SK-N-SH (cell line): ENCODE measurements at regions not wholly inside any gene's neighbourhood (a gene's known extent, or its start where the extent isn't known, plus 50 kb on each side); places are given as distances from the start of the nearest gene placed in this dataset.

Experiments used
- CTCF ChIA-PET: fragments of 300-600, 350-600 bp; formaldehyde crosslinking; extraction: SDS; loops from one replicate; lab custom pipeline; 2021; lab: Yijun Ruan, JAX
- POLR2A ChIA-PET: fragments of 350-600 bp; sonication (Branson Sonifier 250); formaldehyde crosslinking; extraction: SDS; loops from one replicate; lab custom pipeline; 2020; ENCODE audit warnings: antibody characterized with exemption, inconsistent platforms; lab: Yijun Ruan, JAX
- DNase-seq: peaks from one replicate; pipeline ENCODE4 v3.0.0; 2012
- H2AFZ ChIP-seq: fragments of 200-600 bp; sonication (generic); 2 replicates; pipeline ENCODE4 v1.8.1; 2016; ENCODE audit warnings: antibody characterized with exemption, mild to moderate bottlenecking, low read depth
- H3F3A ChIP-seq: fragments of 200-600 bp; sonication (generic); replicated peaks from 2 replicates; pipeline ENCODE3; 2016; ENCODE audit warnings: antibody characterized with exemption, mild to moderate bottlenecking; ENCODE audit not compliant: insufficient read depth
- H3K27ac ChIP-seq, 2 experiments: fragments of 200-500 bp in 1 of 2; fragments of 200-600 bp in 1 of 2; sonication (Bioruptor generic) in 1 of 2; sonication (generic), shearing (Covaris generic) in 1 of 2; 2 replicates each; pipeline versions ENCODE4 v1.5.1 to v1.6.1; 2014 to 2016; ENCODE audit warnings: low read depth in 2 of 2, inconsistent platforms in 1 of 2, low read length in 1 of 2, mild to moderate bottlenecking in 1 of 2, mixed read lengths in 1 of 2
- H3K27me3 ChIP-seq: fragments of 200-600 bp; sonication (generic), shearing (Covaris generic); 2 replicates; pipeline ENCODE4 v1.6.1; 2016; ENCODE audit warnings: mixed run types; ENCODE audit not compliant: insufficient read depth
- H3K36me3 ChIP-seq, 2 experiments: fragments of 200-500 bp in 1 of 2; fragments of 200-600 bp in 1 of 2; sonication (Bioruptor generic) in 1 of 2; sonication (generic) in 1 of 2; replicated peaks in 1 of 2; 2 replicates each; pipeline versions ENCODE3 to v1.5.1; 2014 to 2016; ENCODE audit warnings: low read length in 1 of 2, mild to moderate bottlenecking in 1 of 2; ENCODE audit not compliant: insufficient read depth in 2 of 2, control insufficient read depth in 1 of 2
- H3K4me1 ChIP-seq, 2 experiments: fragments of 200-500 bp in 1 of 2; fragments of 200-600 bp in 1 of 2; sonication (Bioruptor generic) in 1 of 2; sonication (generic), shearing (Covaris generic) in 1 of 2; 2 replicates each; pipeline versions ENCODE4 v1.5.1 to v1.6.1; 2014 to 2016; ENCODE audit warnings: low read depth in 1 of 2, low read length in 1 of 2, mixed run types in 1 of 2; ENCODE audit not compliant: insufficient read depth in 2 of 2, control insufficient read depth in 1 of 2
- H3K4me2 ChIP-seq: fragments of 200-600 bp; sonication (generic), shearing (Covaris generic); 2 replicates; pipeline ENCODE4 v1.6.1; 2017; ENCODE audit warnings: mixed run types
- H3K4me3 ChIP-seq, 2 experiments: fragments of 200-500 bp in 1 of 2; fragments of 200-600 bp in 1 of 2; sonication (Bioruptor generic) in 1 of 2; sonication (generic), shearing (Covaris generic) in 1 of 2; 2 replicates each; pipeline versions ENCODE4 v1.5.1 to v1.8.1; 2014 to 2016; ENCODE audit warnings: low read depth in 2 of 2, inconsistent platforms in 1 of 2, low read length in 1 of 2, mild to moderate bottlenecking in 1 of 2, mixed read lengths in 1 of 2, moderate library complexity in 1 of 2
- H3K79me2 ChIP-seq: fragments of 200-600 bp; sonication (generic); 2 replicates; pipeline ENCODE4 v1.8.1; 2017; ENCODE audit warnings: mild to moderate bottlenecking; ENCODE audit not compliant: insufficient read depth
- H3K9ac ChIP-seq: fragments of 200-600 bp; sonication (generic); 2 replicates; pipeline ENCODE4 v1.6.1; 2017; ENCODE audit warnings: mixed run types
- H3K9me2 ChIP-seq: fragments of 200-600 bp; sonication (generic); 2 replicates; pipeline ENCODE4 v1.6.1; 2017; ENCODE audit warnings: mixed run types
- H3K9me3 ChIP-seq: fragments of 200-600 bp; sonication (generic); 2 replicates; pipeline ENCODE4 v1.6.1; 2017; ENCODE audit warnings: mixed run types, mild to moderate bottlenecking, moderate library complexity
- H4K20me1 ChIP-seq: fragments of 200-600 bp; sonication (generic); 2 replicates; pipeline ENCODE4 v1.6.1; 2017; ENCODE audit warnings: mild to moderate bottlenecking, mixed run types; ENCODE audit not compliant: insufficient read depth
- CHD2 ChIP-seq: fragments of 150-350 bp; IDR thresholded peaks from 2 replicates; pipeline ENCODE4 v1.6.1; 2018; ENCODE audit warnings: low read length; ENCODE audit not compliant: partially characterized antibody
- CTCF ChIP-seq: fragments of 200-600 bp; sonication (generic); IDR thresholded peaks from 2 replicates; pipeline ENCODE4 v1.6.1; 2017; ENCODE audit warnings: antibody characterized with exemption, mild to moderate bottlenecking, moderate library complexity
- ELF1 ChIP-seq: IDR thresholded peaks from 2 replicates; pipeline ENCODE4 v1.4.0; 2012
- EP300 ChIP-seq, 2 experiments: IDR thresholded peaks; 2 replicates each; pipeline versions ENCODE4 v1.4.0 to v1.6.1; 2012; ENCODE audit warnings: borderline replicate concordance in 1 of 2, low read depth in 1 of 2, low read length in 1 of 2
- EZH2phosphoT487 ChIP-seq: fragments of 200-600 bp; sonication (generic); IDR thresholded peaks from 2 replicates; pipeline ENCODE4 v1.6.1; 2017; ENCODE audit warnings: low read depth, mixed run types, mild to moderate bottlenecking, antibody characterized with exemption, moderate library complexity, borderline replicate concordance
- FOSL2 ChIP-seq: IDR thresholded peaks from 2 replicates; pipeline ENCODE4 v1.4.0; 2012; ENCODE audit warnings: low read depth, mild to moderate bottlenecking, moderate library complexity, borderline replicate concordance
- GABPA ChIP-seq: IDR thresholded peaks from 2 replicates; pipeline ENCODE4 v1.4.0; 2012; ENCODE audit warnings: low read depth, mild to moderate bottlenecking
- IRF3 ChIP-seq: fragments of 150-350 bp; IDR thresholded peaks from 2 replicates; pipeline ENCODE4 v1.6.1; 2016; ENCODE audit warnings: mild to moderate bottlenecking, low read depth, low read length
- JUND ChIP-seq: IDR thresholded peaks from 2 replicates; pipeline ENCODE4 v1.4.0; 2012
- MEF2A ChIP-seq: IDR thresholded peaks from 2 replicates; pipeline ENCODE4 v1.4.0; 2012; ENCODE audit warnings: low read depth, borderline replicate concordance
- NFIC ChIP-seq: IDR thresholded peaks from 2 replicates; pipeline ENCODE4 v1.4.0; 2012; ENCODE audit warnings: borderline replicate concordance
- NRF1 ChIP-seq: IDR thresholded peaks from 2 replicates; pipeline ENCODE4 v1.6.1; 2012; ENCODE audit warnings: low read depth, mild to moderate bottlenecking, low read length
- POLR2AphosphoS5 ChIP-seq: IDR thresholded peaks from 2 replicates; pipeline ENCODE4 v1.6.1; 2012; ENCODE audit warnings: low read depth, low read length
- RXRA ChIP-seq: IDR thresholded peaks from 2 replicates; pipeline ENCODE4 v1.4.0; 2012; ENCODE audit warnings: low read depth, mild to moderate bottlenecking, borderline replicate concordance
- SMC3 ChIP-seq: IDR thresholded peaks from 2 replicates; pipeline ENCODE4 v1.6.1; 2012; ENCODE audit warnings: low read depth, low read length, improper control_type of control experiment
- YY1 ChIP-seq: IDR thresholded peaks from 2 replicates; pipeline ENCODE4 v1.4.0; 2012; ENCODE audit warnings: low read depth, mild to moderate bottlenecking
- WGBS: methylation state at CpG from one replicate; pipeline ENCODE4 v1.1.6; 2017; ENCODE audit warnings: low lambda C conversion rate; 5-methylcytosine and 5-hydroxymethylcytosine counted together
- TF ChIP-seq, protein P1 (sequence below): IDR thresholded peaks from 2 replicates; pipeline ENCODE4 v1.4.0; 2012; ENCODE audit warnings: low read depth, borderline replicate concordance
- TF ChIP-seq, protein P2 (sequence below): IDR thresholded peaks from 2 replicates; pipeline ENCODE4 v1.4.0; 2012; ENCODE audit warnings: low read depth
- TF ChIP-seq, protein P3 (sequence below): fragments of 150-350 bp; IDR thresholded peaks from 2 replicates; pipeline ENCODE4 v1.6.1; 2017; ENCODE audit warnings: antibody characterized with exemption, low read length, low read depth, borderline replicate concordance
- TF ChIP-seq, protein P4 (sequence below): IDR thresholded peaks from 2 replicates; pipeline ENCODE4 v1.6.1; 2012; ENCODE audit warnings: mild to moderate bottlenecking, low read depth, low read length, moderate library complexity

GRCh38 chr3:77889616-77890015 lies 849.7 kb downstream of the ROBO2 start:
- H3K4me1 ChIP-seq = no peaks in the 10 kb centered on the region
- no peak overlapping the region for H3K9ac ChIP-seq
- H2AFZ ChIP-seq = no peak overlapping the region
- no peaks in the 10 kb centered on the region for H3K9me3 ChIP-seq
- POLR2A ChIA-PET = no interaction called here
- H3F3A ChIP-seq = no peaks in the 10 kb centered on the region
- CTCF ChIA-PET = no interaction called here
- no peak overlapping the region for H3K4me2 ChIP-seq
- 50% methylated on average over 3 of the region's 3 CpGs for WGBS
- no peaks in the 10 kb centered on the region for H3K27me3 ChIP-seq
- H3K27ac ChIP-seq = no peak overlapping the region
- TF ChIP-seq, protein P1, sequence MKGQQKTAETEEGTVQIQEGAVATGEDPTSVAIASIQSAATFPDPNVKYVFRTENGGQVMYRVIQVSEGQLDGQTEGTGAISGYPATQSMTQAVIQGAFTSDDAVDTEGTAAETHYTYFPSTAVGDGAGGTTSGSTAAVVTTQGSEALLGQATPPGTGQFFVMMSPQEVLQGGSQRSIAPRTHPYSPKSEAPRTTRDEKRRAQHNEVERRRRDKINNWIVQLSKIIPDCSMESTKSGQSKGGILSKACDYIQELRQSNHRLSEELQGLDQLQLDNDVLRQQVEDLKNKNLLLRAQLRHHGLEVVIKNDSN = no peak
- no peak for TF ChIP-seq FOSL2
- no peak for TF ChIP-seq SMC3
- TF ChIP-seq RXRA = no peak
- no peak for TF ChIP-seq NRF1
- no peak for TF ChIP-seq ELF1
- TF ChIP-seq, protein P2, sequence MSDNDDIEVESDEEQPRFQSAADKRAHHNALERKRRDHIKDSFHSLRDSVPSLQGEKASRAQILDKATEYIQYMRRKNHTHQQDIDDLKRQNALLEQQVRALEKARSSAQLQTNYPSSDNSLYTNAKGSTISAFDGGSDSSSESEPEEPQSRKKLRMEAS = no peak
- no peak for TF ChIP-seq YY1
- no peak for TF ChIP-seq NFIC
- no peak for TF ChIP-seq POLR2AphosphoS5
- no peak for TF ChIP-seq JUND
- no peak for TF ChIP-seq EP300 (IDR thresholded peaks at IDR 0.05; ENCODE audit: borderline replicate concordance in 1 of 2, low read depth in 1 of 2, low read length in 1 of 2)
- TF ChIP-seq MEF2A = no peak
- TF ChIP-seq EZH2phosphoT487 = no peak
- no peaks in the 10 kb centered on the region for H3K79me2 ChIP-seq
- H3K36me3 ChIP-seq = no peaks in the 10 kb centered on the region
- no peaks in the 10 kb centered on the region for H4K20me1 ChIP-seq
- no peak overlapping the region for H3K4me3 ChIP-seq
- DNase-seq = no peak
- H3K9me2 ChIP-seq = no peaks in the 10 kb centered on the region; the same call in 1 of the 2 replicates

GRCh38 chr3:77898621-77899020 lies 858.7 kb downstream of the ROBO2 start:
- 67% methylated on average over 1 of the region's 1 CpG for WGBS
- H3K4me3 ChIP-seq = no peak overlapping the region

More at GRCh38 chr3:77898621-77899020, 858.7 kb downstream of the ROBO2 start:
- Histone ChIP-seq H3K9me3 (no peaks in the 10 kb centered on the region), H3K4me1 (no peaks in the 10 kb centered on the region), H3K79me2 (no peaks in the 10 kb centered on the region), H3K27me3 (no peaks in the 10 kb centered on the region), H4K20me1 (no peaks in the 10 kb centered on the region), H3K9me2 (no peaks in the 10 kb centered on the region), H3F3A (no peaks in the 10 kb centered on the region), H3K4me2 (no peak overlapping the region), H2AFZ (no peak overlapping the region), H3K36me3 (no peaks in the 10 kb centered on the region), H3K9ac (no peak overlapping the region), H3K27ac (no peak overlapping the region)
- no peak for DNase-seq
- ChIA-PET POLR2A (no interaction called here), CTCF (no interaction called here)
- no peak for TF ChIP-seq FOSL2
- TF ChIP-seq, protein P3, sequence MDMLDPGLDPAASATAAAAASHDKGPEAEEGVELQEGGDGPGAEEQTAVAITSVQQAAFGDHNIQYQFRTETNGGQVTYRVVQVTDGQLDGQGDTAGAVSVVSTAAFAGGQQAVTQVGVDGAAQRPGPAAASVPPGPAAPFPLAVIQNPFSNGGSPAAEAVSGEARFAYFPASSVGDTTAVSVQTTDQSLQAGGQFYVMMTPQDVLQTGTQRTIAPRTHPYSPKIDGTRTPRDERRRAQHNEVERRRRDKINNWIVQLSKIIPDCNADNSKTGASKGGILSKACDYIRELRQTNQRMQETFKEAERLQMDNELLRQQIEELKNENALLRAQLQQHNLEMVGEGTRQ = no peak
- TF ChIP-seq CTCF = no peak
- no peak for TF ChIP-seq CHD2
- no peak for TF ChIP-seq GABPA
- no peak for TF ChIP-seq SMC3
- no peak for TF ChIP-seq YY1
- TF ChIP-seq, protein P4, sequence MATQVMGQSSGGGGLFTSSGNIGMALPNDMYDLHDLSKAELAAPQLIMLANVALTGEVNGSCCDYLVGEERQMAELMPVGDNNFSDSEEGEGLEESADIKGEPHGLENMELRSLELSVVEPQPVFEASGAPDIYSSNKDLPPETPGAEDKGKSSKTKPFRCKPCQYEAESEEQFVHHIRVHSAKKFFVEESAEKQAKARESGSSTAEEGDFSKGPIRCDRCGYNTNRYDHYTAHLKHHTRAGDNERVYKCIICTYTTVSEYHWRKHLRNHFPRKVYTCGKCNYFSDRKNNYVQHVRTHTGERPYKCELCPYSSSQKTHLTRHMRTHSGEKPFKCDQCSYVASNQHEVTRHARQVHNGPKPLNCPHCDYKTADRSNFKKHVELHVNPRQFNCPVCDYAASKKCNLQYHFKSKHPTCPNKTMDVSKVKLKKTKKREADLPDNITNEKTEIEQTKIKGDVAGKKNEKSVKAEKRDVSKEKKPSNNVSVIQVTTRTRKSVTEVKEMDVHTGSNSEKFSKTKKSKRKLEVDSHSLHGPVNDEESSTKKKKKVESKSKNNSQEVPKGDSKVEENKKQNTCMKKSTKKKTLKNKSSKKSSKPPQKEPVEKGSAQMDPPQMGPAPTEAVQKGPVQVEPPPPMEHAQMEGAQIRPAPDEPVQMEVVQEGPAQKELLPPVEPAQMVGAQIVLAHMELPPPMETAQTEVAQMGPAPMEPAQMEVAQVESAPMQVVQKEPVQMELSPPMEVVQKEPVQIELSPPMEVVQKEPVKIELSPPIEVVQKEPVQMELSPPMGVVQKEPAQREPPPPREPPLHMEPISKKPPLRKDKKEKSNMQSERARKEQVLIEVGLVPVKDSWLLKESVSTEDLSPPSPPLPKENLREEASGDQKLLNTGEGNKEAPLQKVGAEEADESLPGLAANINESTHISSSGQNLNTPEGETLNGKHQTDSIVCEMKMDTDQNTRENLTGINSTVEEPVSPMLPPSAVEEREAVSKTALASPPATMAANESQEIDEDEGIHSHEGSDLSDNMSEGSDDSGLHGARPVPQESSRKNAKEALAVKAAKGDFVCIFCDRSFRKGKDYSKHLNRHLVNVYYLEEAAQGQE = no peak
- TF ChIP-seq EZH2phosphoT487 = no peak
- no peak for TF ChIP-seq IRF3
